ENCODE measurements at regions not wholly inside any gene's neighbourhood (a gene's known extent, or its start where the extent isn't known, plus 50 kb on each side); places are given as distances from the start of the nearest gene placed in this dataset.

DNA sequence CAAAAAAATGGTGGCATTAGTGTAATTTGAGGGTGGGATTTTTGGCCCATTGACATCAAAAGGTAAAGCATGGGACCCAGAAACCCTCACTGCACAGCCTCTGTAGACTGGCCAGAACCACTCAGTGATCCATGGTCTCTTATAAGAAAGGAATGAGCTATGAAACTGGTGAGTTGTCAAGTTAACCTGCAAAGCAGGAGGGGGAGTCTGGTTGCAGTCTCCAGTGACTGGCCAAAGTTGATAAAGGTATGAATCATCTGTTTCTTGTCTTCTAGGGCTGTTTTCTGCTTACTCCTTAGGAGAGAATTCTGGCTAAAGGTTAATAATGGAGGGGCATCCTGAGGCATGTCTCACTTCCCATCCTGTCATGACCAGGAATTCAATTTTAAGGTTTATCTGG is 325.2 kb downstream of the TLR4 start:
- H3K27ac ChIP-seq (ENCODE audit: extremely low read depth, low read depth, low read length) = no peak overlapping the region
- H3K4me3 ChIP-seq (ENCODE audit: low read depth, low read length) = no peak overlapping the region
- TF ChIP-seq HOXA7 (CRISPR knock-in tag; IDR thresholded peaks at IDR 0.05; ENCODE audit: borderline replicate concordance) = no peak
- TF ChIP-seq ZNF324 (tag by site-specific recombination; IDR thresholded peaks at IDR 0.05) = no peak
- H3K36me3 ChIP-seq (ENCODE audit: control insufficient read depth in 2 of 2, insufficient read depth in 1 of 2, low read length in 2 of 2) = no peaks in the 10 kb centered on the region
- no peaks in the 10 kb centered on the region for H3K9me3 ChIP-seq (ENCODE audit: control insufficient read depth, insufficient read depth, low read depth, low read length)
- ChIA-PET POLR2A (no interaction called here), CTCF (no interaction called here)
- no peaks in the 10 kb centered on the region for H3K4me1 ChIP-seq (ENCODE audit: control insufficient read depth, insufficient read depth, low read length)

DNA sequence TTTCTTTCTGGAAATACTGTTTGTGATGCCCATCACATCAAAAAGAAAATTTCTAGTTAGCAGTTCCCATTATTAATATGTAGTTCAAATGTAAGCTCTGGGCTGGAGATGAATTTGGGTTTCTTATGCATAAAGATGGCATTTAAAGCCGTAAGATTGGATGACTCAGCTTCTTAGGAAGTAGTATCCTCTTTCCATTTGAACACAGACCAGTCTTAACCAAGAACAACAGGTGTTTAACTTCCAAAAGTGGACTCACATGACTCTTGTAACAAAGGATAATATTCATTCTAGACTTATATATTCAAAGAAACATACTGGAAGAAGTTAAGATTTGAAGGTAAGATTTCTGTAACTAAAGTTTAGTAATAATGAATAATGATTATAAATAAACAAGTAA is 330.5 kb downstream of the TLR4 start:
- H3K9me3 ChIP-seq (ENCODE audit: control insufficient read depth, insufficient read depth, low read depth, low read length) = no peaks in the 10 kb centered on the region
- no peaks in the 10 kb centered on the region for H3K36me3 ChIP-seq (ENCODE audit: control insufficient read depth in 2 of 2, insufficient read depth in 1 of 2, low read length in 2 of 2)
- CTCF ChIA-PET = no interaction called here
- no peak overlapping the region for H3K4me3 ChIP-seq (ENCODE audit: low read depth, low read length)
- no peak overlapping the region for H3K27ac ChIP-seq (ENCODE audit: extremely low read depth, low read depth, low read length)
- H3K4me1 ChIP-seq (ENCODE audit: control insufficient read depth, insufficient read depth, low read length) = no peaks in the 10 kb centered on the region
- TF ChIP-seq, protein P1, sequence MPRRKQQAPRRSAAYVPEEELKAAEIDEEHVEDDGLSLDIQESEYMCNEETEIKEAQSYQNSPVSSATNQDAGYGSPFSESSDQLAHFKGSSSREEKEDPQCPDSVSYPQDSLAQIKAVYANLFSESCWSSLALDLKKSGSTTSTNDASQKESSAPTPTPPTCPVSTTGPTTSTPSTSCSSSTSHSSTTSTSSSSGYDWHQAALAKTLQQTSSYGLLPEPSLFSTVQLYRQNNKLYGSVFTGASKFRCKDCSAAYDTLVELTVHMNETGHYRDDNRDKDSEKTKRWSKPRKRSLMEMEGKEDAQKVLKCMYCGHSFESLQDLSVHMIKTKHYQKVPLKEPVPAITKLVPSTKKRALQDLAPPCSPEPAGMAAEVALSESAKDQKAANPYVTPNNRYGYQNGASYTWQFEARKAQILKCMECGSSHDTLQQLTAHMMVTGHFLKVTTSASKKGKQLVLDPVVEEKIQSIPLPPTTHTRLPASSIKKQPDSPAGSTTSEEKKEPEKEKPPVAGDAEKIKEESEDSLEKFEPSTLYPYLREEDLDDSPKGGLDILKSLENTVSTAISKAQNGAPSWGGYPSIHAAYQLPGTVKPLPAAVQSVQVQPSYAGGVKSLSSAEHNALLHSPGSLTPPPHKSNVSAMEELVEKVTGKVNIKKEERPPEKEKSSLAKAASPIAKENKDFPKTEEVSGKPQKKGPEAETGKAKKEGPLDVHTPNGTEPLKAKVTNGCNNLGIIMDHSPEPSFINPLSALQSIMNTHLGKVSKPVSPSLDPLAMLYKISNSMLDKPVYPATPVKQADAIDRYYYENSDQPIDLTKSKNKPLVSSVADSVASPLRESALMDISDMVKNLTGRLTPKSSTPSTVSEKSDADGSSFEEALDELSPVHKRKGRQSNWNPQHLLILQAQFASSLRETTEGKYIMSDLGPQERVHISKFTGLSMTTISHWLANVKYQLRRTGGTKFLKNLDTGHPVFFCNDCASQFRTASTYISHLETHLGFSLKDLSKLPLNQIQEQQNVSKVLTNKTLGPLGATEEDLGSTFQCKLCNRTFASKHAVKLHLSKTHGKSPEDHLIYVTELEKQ (tag by site-specific recombination; IDR thresholded peaks at IDR 0.05; ENCODE audit: borderline replicate concordance) = no peak
- TF ChIP-seq ZNF513 (tag by site-specific recombination; IDR thresholded peaks at IDR 0.05) = no peak
- TF ChIP-seq, protein P2, sequence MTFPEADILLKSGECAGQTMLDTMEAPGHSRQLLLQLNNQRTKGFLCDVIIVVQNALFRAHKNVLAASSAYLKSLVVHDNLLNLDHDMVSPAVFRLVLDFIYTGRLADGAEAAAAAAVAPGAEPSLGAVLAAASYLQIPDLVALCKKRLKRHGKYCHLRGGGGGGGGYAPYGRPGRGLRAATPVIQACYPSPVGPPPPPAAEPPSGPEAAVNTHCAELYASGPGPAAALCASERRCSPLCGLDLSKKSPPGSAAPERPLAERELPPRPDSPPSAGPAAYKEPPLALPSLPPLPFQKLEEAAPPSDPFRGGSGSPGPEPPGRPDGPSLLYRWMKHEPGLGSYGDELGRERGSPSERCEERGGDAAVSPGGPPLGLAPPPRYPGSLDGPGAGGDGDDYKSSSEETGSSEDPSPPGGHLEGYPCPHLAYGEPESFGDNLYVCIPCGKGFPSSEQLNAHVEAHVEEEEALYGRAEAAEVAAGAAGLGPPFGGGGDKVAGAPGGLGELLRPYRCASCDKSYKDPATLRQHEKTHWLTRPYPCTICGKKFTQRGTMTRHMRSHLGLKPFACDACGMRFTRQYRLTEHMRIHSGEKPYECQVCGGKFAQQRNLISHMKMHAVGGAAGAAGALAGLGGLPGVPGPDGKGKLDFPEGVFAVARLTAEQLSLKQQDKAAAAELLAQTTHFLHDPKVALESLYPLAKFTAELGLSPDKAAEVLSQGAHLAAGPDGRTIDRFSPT (tag by site-specific recombination; IDR thresholded peaks at IDR 0.05) = no peak
- TF ChIP-seq HOXC10 (CRISPR knock-in tag; IDR thresholded peaks at IDR 0.05) = no peak
- no peak for TF ChIP-seq YY1 (tag by site-specific recombination; IDR thresholded peaks at IDR 0.05)
- TF ChIP-seq ZNF626 (tag by site-specific recombination; IDR thresholded peaks at IDR 0.05) = no peak
- no peak for TF ChIP-seq AEBP2 (tag by site-specific recombination; IDR thresholded peaks at IDR 0.05; ENCODE audit: borderline replicate concordance)
- TF ChIP-seq ZNF544 (tag by site-specific recombination; IDR thresholded peaks at IDR 0.05) = no peak
- no peak for TF ChIP-seq ZNF148 (tag by site-specific recombination; IDR thresholded peaks at IDR 0.05; ENCODE audit: borderline replicate concordance)
- TF ChIP-seq, protein P3, sequence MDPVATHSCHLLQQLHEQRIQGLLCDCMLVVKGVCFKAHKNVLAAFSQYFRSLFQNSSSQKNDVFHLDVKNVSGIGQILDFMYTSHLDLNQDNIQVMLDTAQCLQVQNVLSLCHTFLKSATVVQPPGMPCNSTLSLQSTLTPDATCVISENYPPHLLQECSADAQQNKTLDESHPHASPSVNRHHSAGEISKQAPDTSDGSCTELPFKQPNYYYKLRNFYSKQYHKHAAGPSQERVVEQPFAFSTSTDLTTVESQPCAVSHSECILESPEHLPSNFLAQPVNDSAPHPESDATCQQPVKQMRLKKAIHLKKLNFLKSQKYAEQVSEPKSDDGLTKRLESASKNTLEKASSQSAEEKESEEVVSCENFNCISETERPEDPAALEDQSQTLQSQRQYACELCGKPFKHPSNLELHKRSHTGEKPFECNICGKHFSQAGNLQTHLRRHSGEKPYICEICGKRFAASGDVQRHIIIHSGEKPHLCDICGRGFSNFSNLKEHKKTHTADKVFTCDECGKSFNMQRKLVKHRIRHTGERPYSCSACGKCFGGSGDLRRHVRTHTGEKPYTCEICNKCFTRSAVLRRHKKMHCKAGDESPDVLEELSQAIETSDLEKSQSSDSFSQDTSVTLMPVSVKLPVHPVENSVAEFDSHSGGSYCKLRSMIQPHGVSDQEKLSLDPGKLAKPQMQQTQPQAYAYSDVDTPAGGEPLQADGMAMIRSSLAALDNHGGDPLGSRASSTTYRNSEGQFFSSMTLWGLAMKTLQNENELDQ (tag by site-specific recombination; IDR thresholded peaks at IDR 0.05; ENCODE audit: low read depth) = no peak
- no peak for TF ChIP-seq ZBTB7A (tag by site-specific recombination; IDR thresholded peaks at IDR 0.05; ENCODE audit: low read depth)
- POLR2A ChIA-PET = no interaction called here

Data from HEK293 (cell line).